NT2/D1 (cell line): ENCODE measurements at regions not wholly inside any gene's neighbourhood (a gene's known extent, or its start where the extent isn't known, plus 50 kb on each side); places are given as distances from the start of the nearest gene placed in this dataset.

Experiments used
- SUZ12 ChIP-seq: IDR thresholded peaks from 2 replicates; pipeline ENCODE4 v1.6.1; 2011; ENCODE audit not compliant: insufficient read length, insufficient read depth; ENCODE audit errors: extremely low read depth
- YY1 ChIP-seq: IDR thresholded peaks from 2 replicates; pipeline ENCODE4 v1.6.1; 2011; ENCODE audit not compliant: insufficient read length, insufficient read depth
- ZNF274 ChIP-seq: IDR thresholded peaks from 2 replicates; pipeline ENCODE4 v1.6.1; 2011; ENCODE audit warnings: mild to moderate bottlenecking, low read depth, low read length

DNA sequence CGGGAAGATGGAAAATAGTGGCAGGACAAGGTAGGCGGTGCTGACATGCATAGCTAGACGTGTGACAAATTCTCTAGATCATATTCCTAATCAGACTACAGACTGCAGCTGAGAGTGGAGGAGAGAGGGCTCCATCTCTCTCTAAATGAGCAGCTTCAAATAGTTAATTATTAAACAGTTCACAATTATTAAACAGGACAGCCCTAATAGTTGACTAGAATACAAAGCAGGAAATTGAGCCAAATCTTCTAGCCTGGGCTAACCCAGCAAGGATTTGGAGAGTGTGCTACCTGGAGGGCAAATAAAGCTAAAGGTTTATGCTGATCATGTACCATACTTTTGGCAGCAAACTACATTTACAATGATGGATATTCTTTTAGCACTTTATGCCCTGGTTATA lies 54.4 kb upstream of the CWC22 start:
- no peak for TF ChIP-seq YY1
- TF ChIP-seq ZNF274: no peak
- no peak for TF ChIP-seq SUZ12
